ENCODE measurements at regions not wholly inside any gene's neighbourhood (a gene's known extent, or its start where the extent isn't known, plus 50 kb on each side); places are given as distances from the start of the nearest gene placed in this dataset.

GRCh38 chr3:128560768-128561167 lies 67.8 kb upstream of the GATA2 start:
- DNase-seq, result no peak
- 94% methylated on average over 11 of the region's 12 CpGs for WGBS (ENCODE audit: insufficient coverage)
- POLR2A ChIA-PET, result no interaction called here

GRCh38 chr3:128559486-128560225 lies 66.7 kb upstream of the GATA2 start:
- peak in 2 of 3 donors; percentile 66 to 71 for DNase-seq
- Histone ChIP-seq H3K36me3 (ENCODE audit: control insufficient read depth in 4 of 4, insufficient read depth in 4 of 4, low read length in 3 of 4) (no peaks in the 10 kb centered on the region), H3K4me1 (ENCODE audit: control extremely low read depth in 1 of 4, control insufficient read depth in 4 of 4, insufficient read depth in 4 of 4, low read length in 3 of 4) (peaks cover 3 to 51% (median 47%) of the 10 kb centered on the region in 4 experiments), H3K27me3 (replicated peaks in 2 of 5; ENCODE audit: control insufficient read depth in 4 of 5, insufficient read depth in 5 of 5, low read length in 4 of 5) (no peaks in the 10 kb centered on the region), H3K27ac (ENCODE audit: insufficient read depth in 1 of 2, low read depth in 1 of 2, low read length in 2 of 2, poor library complexity in 1 of 2, severe bottlenecking in 2 of 2) (no peak overlapping the region), H3K9me3 (ENCODE audit: control extremely low read depth in 1 of 5, control insufficient read depth in 4 of 5, insufficient read depth in 2 of 5, low read depth in 1 of 5, low read length in 4 of 5) (no peaks in the 10 kb centered on the region), H3K4me3 (ENCODE audit: control insufficient read depth in 1 of 7, extremely low read depth in 1 of 7, insufficient read depth in 4 of 7, low read depth in 2 of 7, low read length in 6 of 7) (peak overlapping the region in 1 of 7 experiments; percentile 23)
- POLR2A ChIA-PET, result no interaction called here
- CTCF ChIA-PET, result interaction anchor here (2.7 to 3.6 kb wide), 2 partner anchors 8 to 12 kb away, joined by 12 to 26 read pairs; no protein-coding TSS in a partner anchor
- 28% methylated on average over 12 of the region's 17 CpGs for WGBS (ENCODE audit: insufficient coverage)

More at GRCh38 chr3:128560768-128561167, 67.8 kb upstream of the GATA2 start:
- Histone ChIP-seq H3K4me1 (ENCODE audit: control extremely low read depth in 1 of 4, control insufficient read depth in 4 of 4, insufficient read depth in 4 of 4, low read length in 3 of 4) (peaks cover 3 to 41% (median 37%) of the 10 kb centered on the region in 4 experiments), H3K9me3 (ENCODE audit: control extremely low read depth in 1 of 5, control insufficient read depth in 4 of 5, insufficient read depth in 2 of 5, low read depth in 1 of 5, low read length in 4 of 5) (no peaks in the 10 kb centered on the region), H3K4me3 (ENCODE audit: control insufficient read depth in 1 of 7, extremely low read depth in 1 of 7, insufficient read depth in 4 of 7, low read depth in 2 of 7, low read length in 6 of 7) (no peak overlapping the region), H3K36me3 (ENCODE audit: control insufficient read depth in 4 of 4, insufficient read depth in 4 of 4, low read length in 3 of 4) (no peaks in the 10 kb centered on the region), H3K27me3 (replicated peaks in 2 of 5; ENCODE audit: control insufficient read depth in 4 of 5, insufficient read depth in 5 of 5, low read length in 4 of 5) (no peaks in the 10 kb centered on the region), H3K27ac (ENCODE audit: insufficient read depth in 1 of 2, low read depth in 1 of 2, low read length in 2 of 2, poor library complexity in 1 of 2, severe bottlenecking in 2 of 2) (no peak overlapping the region)
- CTCF ChIA-PET, result interaction anchor here (1.4 kb wide), 1 partner anchor 47 kb away, joined by 4 read pairs; no protein-coding TSS in a partner anchor

GRCh38 chr3:128557531-128558280 lies 64.7 kb upstream of the GATA2 start:
- no peak for DNase-seq
- Histone ChIP-seq H3K36me3 (ENCODE audit: control insufficient read depth in 4 of 4, insufficient read depth in 4 of 4, low read length in 3 of 4) (no peaks in the 10 kb centered on the region), H3K9me3 (ENCODE audit: control extremely low read depth in 1 of 5, control insufficient read depth in 4 of 5, insufficient read depth in 2 of 5, low read depth in 1 of 5, low read length in 4 of 5) (no peaks in the 10 kb centered on the region), H3K27ac (ENCODE audit: insufficient read depth in 1 of 2, low read depth in 1 of 2, low read length in 2 of 2, poor library complexity in 1 of 2, severe bottlenecking in 2 of 2) (no peak overlapping the region), H3K27me3 (replicated peaks in 2 of 5; ENCODE audit: control insufficient read depth in 4 of 5, insufficient read depth in 5 of 5, low read length in 4 of 5) (no peaks in the 10 kb centered on the region), H3K4me1 (ENCODE audit: control extremely low read depth in 1 of 4, control insufficient read depth in 4 of 4, insufficient read depth in 4 of 4, low read length in 3 of 4) (peaks cover 3 to 63% (median 58%) of the 10 kb centered on the region in 4 experiments), H3K4me3 (ENCODE audit: control insufficient read depth in 1 of 7, extremely low read depth in 1 of 7, insufficient read depth in 4 of 7, low read depth in 2 of 7, low read length in 6 of 7) (no peak overlapping the region)
- CTCF ChIA-PET, result interaction anchor here (1.0 to 3.6 kb wide), 11 partner anchors 8 to 66 kb away, joined by 3 to 26 read pairs (median 4); no protein-coding TSS in a partner anchor
- POLR2A ChIA-PET, result interaction anchor here (1.1 kb wide), 1 partner anchor 10 kb away, joined by 4 read pairs; no protein-coding TSS in a partner anchor
- 98% methylated on average over 7 of the region's 7 CpGs for WGBS (ENCODE audit: insufficient coverage)

- 6% methylated on average over 12 of the region's 12 CpGs for whole genome bisulfite sequencing (ENCODE audit: insufficient coverage)
- no peaks in the 10 kb centered on the region for H3K27me3 ChIP-seq (replicated peaks in 2 of 5; ENCODE audit: control insufficient read depth in 4 of 5, insufficient read depth in 5 of 5, low read length in 4 of 5)
- peak in 2 of 3 donors; percentile 74 to 83 for DNase-seq
- H3K36me3 ChIP-seq (ENCODE audit: control insufficient read depth in 4 of 4, insufficient read depth in 4 of 4, low read length in 3 of 4), result no peaks in the 10 kb centered on the region
- H3K27ac ChIP-seq (ENCODE audit: insufficient read depth in 1 of 2, low read depth in 1 of 2, low read length in 2 of 2, poor library complexity in 1 of 2, severe bottlenecking in 2 of 2), result no peak overlapping the region
- ChIA-PET CTCF (interaction anchor here (1.0 to 3.6 kb wide), 11 partner anchors 8 to 66 kb away, joined by 3 to 26 read pairs (median 4); no protein-coding TSS in a partner anchor), POLR2A (interaction anchor here (0.6 to 1.1 kb wide), 3 partner anchors 10 to 56 kb away, joined by 3 to 4 read pairs (median 4); no protein-coding TSS in a partner anchor)
- peaks cover 3 to 66% (median 61%) of the 10 kb centered on the region in 4 experiments for H3K4me1 ChIP-seq (ENCODE audit: control extremely low read depth in 1 of 4, control insufficient read depth in 4 of 4, insufficient read depth in 4 of 4, low read length in 3 of 4)
- peak overlapping the region in 1 of 7 experiments; percentile 37 for H3K4me3 ChIP-seq (ENCODE audit: control insufficient read depth in 1 of 7, extremely low read depth in 1 of 7, insufficient read depth in 4 of 7, low read depth in 2 of 7, low read length in 6 of 7)
- no peaks in the 10 kb centered on the region for H3K9me3 ChIP-seq (ENCODE audit: control extremely low read depth in 1 of 5, control insufficient read depth in 4 of 5, insufficient read depth in 2 of 5, low read depth in 1 of 5, low read length in 4 of 5)
Observed at GRCh38 chr3:128556907-128557306, 63.9 kb upstream of the GATA2 start.

- H3K27ac ChIP-seq (ENCODE audit: insufficient read depth in 1 of 2, low read depth in 1 of 2, low read length in 2 of 2, poor library complexity in 1 of 2, severe bottlenecking in 2 of 2), result no peak overlapping the region
- H3K36me3 ChIP-seq (ENCODE audit: control insufficient read depth in 4 of 4, insufficient read depth in 4 of 4, low read length in 3 of 4), result no peaks in the 10 kb centered on the region
- CTCF ChIA-PET, result interaction anchor here (1.1 to 3.6 kb wide), 4 partner anchors 9 to 23 kb away, joined by 3 to 26 read pairs (median 4); no protein-coding TSS in a partner anchor
- H3K9me3 ChIP-seq (ENCODE audit: control extremely low read depth in 1 of 5, control insufficient read depth in 4 of 5, insufficient read depth in 2 of 5, low read depth in 1 of 5, low read length in 4 of 5), result no peaks in the 10 kb centered on the region
- no peaks in the 10 kb centered on the region for H3K27me3 ChIP-seq (replicated peaks in 2 of 5; ENCODE audit: control insufficient read depth in 4 of 5, insufficient read depth in 5 of 5, low read length in 4 of 5)
- POLR2A ChIA-PET, result interaction anchor here (1.0 kb wide), 1 partner anchor 18 kb away, joined by 3 read pairs; no protein-coding TSS in a partner anchor
- no peak for DNase-seq
- 52% methylated on average over 8 of the region's 10 CpGs for WGBS (ENCODE audit: insufficient coverage)
- H3K4me3 ChIP-seq (ENCODE audit: control insufficient read depth in 1 of 7, extremely low read depth in 1 of 7, insufficient read depth in 4 of 7, low read depth in 2 of 7, low read length in 6 of 7), result peak overlapping the region in 1 of 7 experiments; percentile 37
- peaks cover 3 to 71% (median 66%) of the 10 kb centered on the region in 4 experiments for H3K4me1 ChIP-seq (ENCODE audit: control extremely low read depth in 1 of 4, control insufficient read depth in 4 of 4, insufficient read depth in 4 of 4, low read length in 3 of 4)
Observed at GRCh38 chr3:128556384-128556783, 63.4 kb upstream of the GATA2 start.

- 36% methylated on average over 5 of the region's 17 CpGs for WGBS (ENCODE audit: insufficient coverage)
- Histone ChIP-seq H3K4me3 (ENCODE audit: control insufficient read depth in 1 of 7, extremely low read depth in 1 of 7, insufficient read depth in 4 of 7, low read depth in 2 of 7, low read length in 6 of 7) (peak overlapping the region in 3 of 7 experiments; percentile 4 to 64 (median 60)), H3K4me1 (ENCODE audit: control extremely low read depth in 1 of 4, control insufficient read depth in 4 of 4, insufficient read depth in 4 of 4, low read length in 3 of 4) (peaks cover 3 to 75% (median 71%) of the 10 kb centered on the region in 4 experiments), H3K27ac (ENCODE audit: insufficient read depth in 1 of 2, low read depth in 1 of 2, low read length in 2 of 2, poor library complexity in 1 of 2, severe bottlenecking in 2 of 2) (no peak overlapping the region), H3K27me3 (replicated peaks in 2 of 5; ENCODE audit: control insufficient read depth in 4 of 5, insufficient read depth in 5 of 5, low read length in 4 of 5) (no peaks in the 10 kb centered on the region), H3K36me3 (ENCODE audit: control insufficient read depth in 4 of 4, insufficient read depth in 4 of 4, low read length in 3 of 4) (no peaks in the 10 kb centered on the region), H3K9me3 (ENCODE audit: control extremely low read depth in 1 of 5, control insufficient read depth in 4 of 5, insufficient read depth in 2 of 5, low read depth in 1 of 5, low read length in 4 of 5) (no peaks in the 10 kb centered on the region)
- ChIA-PET POLR2A (interaction anchor here (0.6 kb wide), 1 partner anchor 88 kb away, joined by 3 read pairs; no protein-coding TSS in a partner anchor), CTCF (no interaction called here)
- no peak for DNase-seq
Observed at GRCh38 chr3:128555841-128556240, 62.8 kb upstream of the GATA2 start.
